Smooth muscle cell (in vitro differentiated cells): ENCODE measurements at regions not wholly inside any gene's neighbourhood (a gene's known extent, or its start where the extent isn't known, plus 50 kb on each side); places are given as distances from the start of the nearest gene placed in this dataset.

ENCODE experiments used
- DNase-seq: peaks from one replicate; lab custom pipeline; 2025; ENCODE audit not compliant: unreplicated experiment; lab: John Stamatoyannopoulos, UW
- H2AFZ ChIP-seq: fragments of 200-600 bp; sonication (generic); 2 replicates; pipeline ENCODE4 v1.6.0; 2016; ENCODE audit warnings: antibody characterized with exemption, low read depth, mild to moderate bottlenecking
- H3F3A ChIP-seq: fragments of 200-600 bp; sonication (generic); 2 replicates; pipeline ENCODE4 v1.6.0; 2017; ENCODE audit warnings: antibody characterized with exemption, low read depth
- H3K27ac ChIP-seq: fragments of 200-600 bp; sonication (generic); 2 replicates; pipeline ENCODE4 v1.5.1; 2016; ENCODE audit warnings: low read depth, mild to moderate bottlenecking
- H3K27me3 ChIP-seq: fragments of 200-600 bp; sonication (generic); 2 replicates; pipeline ENCODE4 v1.6.1; 2016; ENCODE audit warnings: low read depth, mild to moderate bottlenecking
- H3K36me3 ChIP-seq: fragments of 200-600 bp; sonication (generic); 2 replicates; pipeline ENCODE4 v1.5.1; 2016; ENCODE audit warnings: low read depth
- H3K4me1 ChIP-seq: fragments of 200-600 bp; sonication (generic); 2 replicates; pipeline ENCODE4 v1.5.1; 2016; ENCODE audit warnings: low read depth
- H3K4me2 ChIP-seq: fragments of 200-600 bp; sonication (generic); 2 replicates; pipeline ENCODE4 v1.6.0; 2016; ENCODE audit warnings: mild to moderate bottlenecking
- H3K4me3 ChIP-seq: fragments of 200-600 bp; sonication (generic); 2 replicates; pipeline ENCODE4 v1.5.1; 2016; ENCODE audit warnings: mild to moderate bottlenecking
- H3K79me2 ChIP-seq: fragments of 200-600 bp; sonication (generic); 2 replicates; pipeline ENCODE4 v1.6.0; 2016; ENCODE audit warnings: low read depth, mild to moderate bottlenecking
- H3K9ac ChIP-seq: fragments of 200-600 bp; sonication (generic); 2 replicates; pipeline ENCODE4 v1.6.0; 2016; ENCODE audit warnings: low read depth
- H3K9me3 ChIP-seq: fragments of 200-600 bp; sonication (generic); replicated peaks from 2 replicates; pipeline ENCODE4 v1.5.1; 2016; ENCODE audit warnings: low read depth
- H4K20me1 ChIP-seq: fragments of 200-600 bp; sonication (generic); 2 replicates; pipeline ENCODE4 v1.6.0; 2016; ENCODE audit warnings: low read depth
- WGBS: methylation state at CpG from one replicate; pipeline ENCODE4 v1.1.7; 2016; ENCODE audit warnings: low lambda C conversion rate; 5-methylcytosine and 5-hydroxymethylcytosine counted together
- TF ChIP-seq, protein P1 (sequence below): fragments of 200-600 bp; sonication (generic); IDR thresholded peaks from 2 replicates; pipeline ENCODE4 v1.5.1; 2017; ENCODE audit warnings: borderline replicate concordance, mild to moderate bottlenecking, antibody characterized with exemption; ENCODE audit not compliant: insufficient read depth, poor library complexity, severe bottlenecking

GRCh38 chr5:118052503-118052902 is 935.8 kb downstream of the DTWD2 start:
- Histone ChIP-seq H3K79me2 (no peaks in the 10 kb centered on the region), H4K20me1 (no peaks in the 10 kb centered on the region), H3K4me1 (no peaks in the 10 kb centered on the region), H3K27ac (no peak overlapping the region), H3K36me3 (no peaks in the 10 kb centered on the region), H3F3A (no peaks in the 10 kb centered on the region), H3K9me3 (no peaks in the 10 kb centered on the region), H3K4me2 (no peak overlapping the region), H2AFZ (no peak overlapping the region), H3K9ac (no peak overlapping the region), H3K27me3 (no peaks in the 10 kb centered on the region), H3K4me3 (no peak overlapping the region)
- no peak for DNase-seq
- TF ChIP-seq, protein P1, sequence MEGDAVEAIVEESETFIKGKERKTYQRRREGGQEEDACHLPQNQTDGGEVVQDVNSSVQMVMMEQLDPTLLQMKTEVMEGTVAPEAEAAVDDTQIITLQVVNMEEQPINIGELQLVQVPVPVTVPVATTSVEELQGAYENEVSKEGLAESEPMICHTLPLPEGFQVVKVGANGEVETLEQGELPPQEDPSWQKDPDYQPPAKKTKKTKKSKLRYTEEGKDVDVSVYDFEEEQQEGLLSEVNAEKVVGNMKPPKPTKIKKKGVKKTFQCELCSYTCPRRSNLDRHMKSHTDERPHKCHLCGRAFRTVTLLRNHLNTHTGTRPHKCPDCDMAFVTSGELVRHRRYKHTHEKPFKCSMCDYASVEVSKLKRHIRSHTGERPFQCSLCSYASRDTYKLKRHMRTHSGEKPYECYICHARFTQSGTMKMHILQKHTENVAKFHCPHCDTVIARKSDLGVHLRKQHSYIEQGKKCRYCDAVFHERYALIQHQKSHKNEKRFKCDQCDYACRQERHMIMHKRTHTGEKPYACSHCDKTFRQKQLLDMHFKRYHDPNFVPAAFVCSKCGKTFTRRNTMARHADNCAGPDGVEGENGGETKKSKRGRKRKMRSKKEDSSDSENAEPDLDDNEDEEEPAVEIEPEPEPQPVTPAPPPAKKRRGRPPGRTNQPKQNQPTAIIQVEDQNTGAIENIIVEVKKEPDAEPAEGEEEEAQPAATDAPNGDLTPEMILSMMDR: no peak

DNA sequence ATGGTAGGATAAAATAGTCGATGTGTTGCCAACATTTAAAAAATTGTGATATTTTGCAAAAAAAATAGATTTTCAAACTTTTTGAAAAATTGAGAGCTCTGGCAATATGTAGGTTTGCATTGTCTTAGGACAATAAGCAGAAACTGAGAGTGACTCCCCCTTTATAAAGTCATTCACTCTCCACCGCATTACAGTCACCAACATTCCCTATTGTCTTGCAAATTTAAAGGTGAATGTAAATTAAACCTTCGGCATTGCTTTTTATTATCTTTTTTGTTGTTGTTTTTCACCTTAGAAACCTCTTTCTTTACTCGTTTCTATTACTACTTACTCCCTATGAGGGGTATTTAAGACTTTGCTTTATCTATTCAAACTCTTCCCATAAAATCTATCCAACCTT is 944.2 kb downstream of the DTWD2 start:
- no peaks in the 10 kb centered on the region for H3F3A ChIP-seq
- H3K4me3 ChIP-seq: no peak overlapping the region
- no peaks in the 10 kb centered on the region for H3K36me3 ChIP-seq
- no peaks in the 10 kb centered on the region for H4K20me1 ChIP-seq
- H3K27me3 ChIP-seq: no peaks in the 10 kb centered on the region
- no peak overlapping the region for H3K4me2 ChIP-seq
- H2AFZ ChIP-seq: no peak overlapping the region
- no peak overlapping the region for H3K27ac ChIP-seq
- no peaks in the 10 kb centered on the region for H3K4me1 ChIP-seq
- no peak for DNase-seq
- no peak overlapping the region for H3K9ac ChIP-seq
- TF ChIP-seq, protein P1: no peak
- WGBS: 56% methylated on average over 4 of the region's 4 CpGs
- no peaks in the 10 kb centered on the region for H3K9me3 ChIP-seq
- H3K79me2 ChIP-seq: no peaks in the 10 kb centered on the region

GRCh38 chr5:118043531-118043930 is 944.8 kb downstream of the DTWD2 start:
- H3K9ac ChIP-seq: no peak overlapping the region
- no peaks in the 10 kb centered on the region for H3K9me3 ChIP-seq
- no peak overlapping the region for H2AFZ ChIP-seq
- no peaks in the 10 kb centered on the region for H3F3A ChIP-seq
- no peaks in the 10 kb centered on the region for H3K79me2 ChIP-seq
- DNase-seq: no peak
- H3K4me1 ChIP-seq: no peaks in the 10 kb centered on the region
- H4K20me1 ChIP-seq: no peaks in the 10 kb centered on the region
- H3K36me3 ChIP-seq: no peaks in the 10 kb centered on the region
- H3K4me2 ChIP-seq: no peak overlapping the region
- no peaks in the 10 kb centered on the region for H3K27me3 ChIP-seq
- H3K4me3 ChIP-seq: no peak overlapping the region
- TF ChIP-seq, protein P1: no peak
- no peak overlapping the region for H3K27ac ChIP-seq

- Histone ChIP-seq H3F3A (no peaks in the 10 kb centered on the region), H3K79me2 (no peaks in the 10 kb centered on the region), H3K4me2 (no peak overlapping the region), H3K36me3 (no peaks in the 10 kb centered on the region), H3K9me3 (no peaks in the 10 kb centered on the region), H3K9ac (no peak overlapping the region), H3K27ac (no peak overlapping the region), H3K27me3 (no peaks in the 10 kb centered on the region), H4K20me1 (no peaks in the 10 kb centered on the region), H3K4me1 (no peaks in the 10 kb centered on the region), H2AFZ (no peak overlapping the region), H3K4me3 (no peak overlapping the region)
- TF ChIP-seq, protein P1: no peak
- WGBS: 84% methylated on average over 2 of the region's 2 CpGs
- DNase-seq: no peak
These were observed 946.3 kb downstream of the DTWD2 start for GRCh38 chr5:118042076-118042475.
